HG03354 (cell line): ENCODE measurements at regions not wholly inside any gene's neighbourhood (a gene's known extent, or its start where the extent isn't known, plus 50 kb on each side); places are given as distances from the start of the nearest gene placed in this dataset.
"Not testable (repeated sequence)": the region's sequence is repeated elsewhere in the genome, so short reads cannot be mapped to it uniquely, and the experiment has no call there.

Source experiments
- ATAC-seq: cut with Tn5 transposase; IDR thresholded peaks from one replicate; pipeline ENCODE4 v1.9.1; 2021; ENCODE audit warnings: mild to moderate bottlenecking; ENCODE audit not compliant: unreplicated experiment, poor library complexity, severe bottlenecking

DNA sequence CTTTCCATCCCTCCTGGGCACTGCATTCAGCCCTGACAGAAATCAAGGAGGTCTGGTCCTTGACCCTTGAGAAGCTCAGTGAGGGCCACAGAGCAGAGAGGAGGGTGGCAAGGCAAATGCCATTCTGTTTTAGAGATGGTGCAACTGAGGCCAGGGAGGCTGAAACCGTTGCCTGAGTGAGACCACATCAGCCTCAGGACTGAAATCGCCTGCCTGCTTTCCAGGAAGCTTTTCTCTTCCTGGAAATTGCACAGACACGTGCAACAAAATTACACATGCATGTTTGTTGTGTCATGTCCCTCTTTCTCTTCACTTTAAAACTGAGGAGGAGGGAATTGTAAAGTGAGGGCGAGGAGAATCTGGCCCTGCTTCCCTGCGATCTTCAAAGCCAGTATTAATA, 113.7 kb upstream of the PDE10A start:
- no peak for ATAC-seq

GRCh38 chr6:165775721-165776120, 112.7 kb upstream of the PDE10A start:
- ATAC-seq: no peak

DNA sequence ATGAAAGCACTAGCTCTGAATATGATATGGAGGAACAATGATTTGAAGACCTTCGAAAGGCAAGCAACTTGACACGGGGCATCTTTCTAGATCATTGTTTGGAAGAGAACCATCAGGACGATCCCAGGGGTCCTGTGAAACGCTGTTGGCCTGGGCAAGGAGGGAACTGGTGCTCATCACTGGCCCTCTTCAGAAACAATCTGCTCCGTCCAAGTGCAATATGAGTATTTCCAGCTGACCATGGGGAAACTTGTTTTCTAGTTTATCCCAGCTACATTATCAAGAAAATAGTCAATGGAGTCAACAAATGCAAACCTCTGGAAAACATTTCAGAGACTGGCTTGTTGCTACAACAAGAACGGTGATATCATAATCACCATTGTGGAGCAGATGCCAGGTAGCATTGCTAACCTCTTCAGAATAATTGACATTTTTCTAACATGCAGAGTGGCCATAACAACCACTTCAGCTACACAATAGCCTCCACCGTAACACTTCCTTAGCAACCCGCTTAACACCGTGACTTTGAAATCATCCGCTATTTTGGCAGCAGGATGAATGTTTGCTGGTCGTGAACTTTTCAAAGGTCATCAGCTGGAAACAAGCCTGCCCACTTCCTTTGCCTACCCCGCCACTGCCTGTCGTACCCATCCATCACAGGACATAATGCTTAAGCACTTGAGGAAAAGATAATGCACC, 112.0 kb upstream of the PDE10A start:
- no peak for ATAC-seq

GRCh38 chr6:165770397-165771082, 107.5 kb upstream of the PDE10A start:
- no peak for ATAC-seq

DNA sequence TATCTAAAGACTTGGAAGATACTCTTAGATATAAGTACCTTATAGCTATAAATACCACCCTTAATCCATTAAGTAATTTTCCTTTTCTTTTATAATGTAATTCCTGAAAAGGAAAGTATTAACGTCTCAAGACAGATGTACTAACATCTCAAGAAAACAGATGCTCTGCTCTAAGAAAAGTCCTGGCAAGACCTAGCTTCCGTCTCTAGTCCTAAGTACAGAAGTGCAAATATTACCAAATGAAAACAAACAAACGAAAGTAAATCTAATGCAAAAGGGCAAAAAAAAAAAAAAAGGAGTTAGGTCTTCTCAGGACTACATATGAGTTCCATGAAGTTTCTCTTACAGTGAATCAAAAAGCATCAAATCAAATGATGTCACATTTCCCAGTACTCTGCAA, 106.8 kb upstream of the PDE10A start:
- ATAC-seq: no peak

GRCh38 chr6:165769401-165769800, 106.4 kb upstream of the PDE10A start:
- no peak for ATAC-seq

DNA sequence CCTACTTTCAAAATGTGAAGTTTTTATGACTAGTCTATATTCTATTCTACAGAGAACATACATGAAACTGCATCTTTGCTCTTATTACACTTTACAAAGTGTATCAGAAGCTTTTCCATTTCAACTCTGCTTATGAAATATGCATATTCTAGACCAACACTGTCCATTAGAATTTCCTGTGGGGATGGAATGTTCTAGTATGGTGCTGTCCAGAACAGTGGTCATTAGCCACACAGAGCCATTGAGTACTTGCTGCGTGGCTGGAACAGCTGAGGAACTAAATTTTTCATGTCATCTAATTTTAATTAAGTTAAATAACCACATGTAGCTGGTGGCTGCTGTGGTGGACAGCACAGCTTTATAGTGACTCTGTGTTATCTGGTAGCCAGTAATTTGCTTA, 105.9 kb upstream of the PDE10A start:
- no peak for ATAC-seq

DNA sequence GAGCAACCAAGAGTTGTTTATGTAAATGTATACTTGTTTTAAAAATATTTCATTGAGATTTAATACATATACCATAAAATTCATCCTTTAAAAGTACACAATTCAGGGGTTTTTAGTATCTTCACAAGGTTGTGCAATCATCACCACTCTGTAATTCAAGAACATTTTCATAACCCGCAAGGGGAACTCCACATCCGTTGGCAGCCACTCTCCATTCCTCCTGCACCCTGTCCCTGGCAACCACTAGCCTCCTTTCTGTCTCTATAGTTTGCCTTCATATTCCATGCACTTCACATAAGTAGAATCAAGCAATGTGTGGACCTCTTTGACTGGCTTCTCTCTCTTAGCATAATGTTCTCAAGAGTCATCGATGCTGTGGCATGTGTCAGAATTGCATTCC, 104.2 kb upstream of the PDE10A start:
- ATAC-seq: no peak

- no peak for ATAC-seq
Measured at GRCh38 chr6:165766457-165766856, 103.4 kb upstream of the PDE10A start.

DNA sequence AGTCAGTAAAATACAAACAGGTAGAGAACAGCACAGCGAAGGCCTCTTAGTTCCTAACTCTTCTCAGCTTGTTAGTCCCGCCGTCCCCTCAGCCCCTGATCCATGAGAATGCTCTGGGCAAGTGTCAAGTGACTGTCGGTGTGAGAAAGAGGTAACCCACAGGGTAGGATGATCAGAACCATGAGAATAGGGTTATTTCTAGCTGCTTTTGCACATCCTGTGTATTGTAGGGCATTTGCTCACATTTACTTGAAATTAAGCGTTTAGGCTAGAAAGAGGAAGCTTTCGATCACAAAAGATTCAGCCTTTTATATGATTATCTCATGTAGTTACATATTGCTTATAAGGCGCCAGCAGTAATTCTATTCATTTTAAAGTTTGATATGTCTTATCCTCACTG, 103.0 kb upstream of the PDE10A start:
- no peak for ATAC-seq

DNA sequence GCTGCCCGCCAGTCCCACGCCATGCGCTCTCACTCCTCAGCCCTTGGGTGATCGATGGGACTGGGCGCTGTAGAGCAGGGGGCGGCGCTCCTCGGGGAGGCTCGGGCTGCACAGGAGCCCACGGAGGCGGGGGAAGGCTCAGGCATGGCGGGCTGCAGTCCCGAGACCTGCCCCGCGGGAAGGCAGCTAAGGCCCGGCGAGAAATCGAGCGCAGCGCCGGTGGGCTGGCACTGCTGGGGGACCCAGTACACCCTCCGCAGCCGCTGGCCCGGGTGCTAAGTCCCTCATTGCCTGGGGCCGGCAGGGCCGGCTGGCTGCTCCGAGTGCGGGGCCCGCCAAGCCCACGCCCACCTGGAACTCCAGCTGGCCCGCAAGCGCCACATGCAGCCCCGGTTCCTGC, 102.2 kb upstream of the PDE10A start:
- not testable (repeated sequence) for ATAC-seq

- no peak for ATAC-seq
Measured at GRCh38 chr6:165762876-165763275, 99.8 kb upstream of the PDE10A start.

GRCh38 chr6:165762125-165762524, 99.1 kb upstream of the PDE10A start:
- ATAC-seq: no peak

GRCh38 chr6:165760803-165761185, 97.8 kb upstream of the PDE10A start:
- no peak for ATAC-seq

- no peak for ATAC-seq
Measured at GRCh38 chr6:165760126-165760802, 97.2 kb upstream of the PDE10A start.

- ATAC-seq: no peak
Measured at GRCh38 chr6:165758441-165758840, 95.4 kb upstream of the PDE10A start.

GRCh38 chr6:165755583-165755982, 92.5 kb upstream of the PDE10A start:
- ATAC-seq: no peak

- ATAC-seq: no peak
Measured at GRCh38 chr6:165753506-165753905, 90.5 kb upstream of the PDE10A start.

- ATAC-seq: no peak
Measured at GRCh38 chr6:165752451-165752850, 89.4 kb upstream of the PDE10A start.

DNA sequence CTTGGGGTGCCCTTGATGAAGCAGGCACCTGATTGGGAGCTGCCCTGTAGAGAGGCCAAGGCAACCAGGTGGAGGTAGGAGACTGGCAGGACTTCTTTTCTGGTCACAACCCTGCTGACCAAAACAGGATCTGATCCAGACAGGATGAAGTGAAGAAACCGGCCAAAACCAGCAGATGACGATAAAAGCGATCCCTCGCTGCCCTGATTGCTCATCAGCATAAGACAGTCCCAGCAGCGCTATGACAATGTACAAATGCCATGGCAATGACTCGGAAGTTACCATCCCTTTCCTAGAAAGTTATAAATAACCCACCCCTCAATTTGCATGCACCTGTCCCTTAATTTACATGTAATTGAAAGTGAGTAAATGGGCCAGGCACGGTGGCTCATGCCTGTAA, 88.4 kb upstream of the PDE10A start:
- ATAC-seq: no peak

DNA sequence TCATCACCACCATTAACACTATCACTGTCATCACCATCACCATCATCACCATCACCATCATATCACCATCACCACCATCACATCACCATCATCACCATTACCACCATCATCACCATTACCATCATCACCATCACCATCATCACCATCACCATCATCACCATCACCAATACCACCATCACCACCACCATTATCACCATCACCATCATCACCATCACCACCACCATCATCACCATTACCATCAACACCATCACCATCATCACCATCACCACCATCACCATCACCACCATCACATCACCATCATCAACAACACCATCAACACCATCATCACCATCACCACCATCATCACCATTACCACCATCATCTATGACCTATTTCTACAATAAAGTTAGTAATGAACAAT, 86.1 kb upstream of the PDE10A start:
- ATAC-seq: no peak
